HG03039 (cell line): ENCODE measurements at regions not wholly inside any gene's neighbourhood (a gene's known extent, or its start where the extent isn't known, plus 50 kb on each side); places are given as distances from the start of the nearest gene placed in this dataset.

Source experiments
- ATAC-seq: cut with Tn5 transposase; IDR thresholded peaks from one replicate; pipeline ENCODE4 v1.9.1; 2021; ENCODE audit warnings: mild to moderate bottlenecking, moderate library complexity; ENCODE audit not compliant: unreplicated experiment

GRCh38 chr4:89438102-89438831, 130.7 kb upstream of the GPRIN3 start:
- peak; percentile 75 for ATAC-seq

- ATAC-seq = peak; percentile 55
These were observed 126.9 kb upstream of the GPRIN3 start for GRCh38 chr4:89434364-89434988.

GRCh38 chr4:89427782-89428181, 120.2 kb upstream of the GPRIN3 start:
- ATAC-seq = no peak

GRCh38 chr4:89425023-89425422, 117.4 kb upstream of the GPRIN3 start:
- no peak for ATAC-seq

- no peak for ATAC-seq
These were observed 114.9 kb upstream of the GPRIN3 start for GRCh38 chr4:89422441-89422990.

- no peak for ATAC-seq
These were observed 112.9 kb upstream of the GPRIN3 start for GRCh38 chr4:89420507-89420906.

- ATAC-seq = no peak
These were observed 111.6 kb upstream of the GPRIN3 start for GRCh38 chr4:89419111-89419695.

- no peak for ATAC-seq
These were observed 109.4 kb upstream of the GPRIN3 start for GRCh38 chr4:89416960-89417359.

GRCh38 chr4:89413518-89413917, 105.9 kb upstream of the GPRIN3 start:
- no peak for ATAC-seq

- ATAC-seq = no peak
These were observed 104.1 kb upstream of the GPRIN3 start for GRCh38 chr4:89411539-89412309.

- ATAC-seq = no peak
These were observed 103.1 kb upstream of the GPRIN3 start for GRCh38 chr4:89410687-89411086.

- ATAC-seq = no peak
These were observed 96.9 kb upstream of the GPRIN3 start for GRCh38 chr4:89404530-89404929.

GRCh38 chr4:89403826-89404225, 96.2 kb upstream of the GPRIN3 start:
- ATAC-seq = no peak

- no peak for ATAC-seq
These were observed 92.9 kb upstream of the GPRIN3 start for GRCh38 chr4:89400287-89401035.

- ATAC-seq = no peak
These were observed 91.0 kb upstream of the GPRIN3 start for GRCh38 chr4:89398644-89399043.

- no peak for ATAC-seq
These were observed 90.5 kb upstream of the GPRIN3 start for GRCh38 chr4:89398146-89398545.

GRCh38 chr4:89397441-89397840, 89.8 kb upstream of the GPRIN3 start:
- no peak for ATAC-seq

- ATAC-seq = no peak
These were observed 74.8 kb upstream of the GPRIN3 start for GRCh38 chr4:89382439-89382838.

GRCh38 chr4:89380980-89381379, 73.4 kb upstream of the GPRIN3 start:
- no peak for ATAC-seq

- ATAC-seq = no peak
These were observed 72.0 kb upstream of the GPRIN3 start for GRCh38 chr4:89379511-89380044.
